GM04504 (cell line): ENCODE measurements at regions not wholly inside any gene's neighbourhood (a gene's known extent, or its start where the extent isn't known, plus 50 kb on each side); places are given as distances from the start of the nearest gene placed in this dataset.
"Not testable (repeated sequence)": the region's sequence is repeated elsewhere in the genome, so short reads cannot be mapped to it uniquely, and the experiment has no call there.

Experiments used
- DNase-seq: peaks from one replicate; pipeline ENCODE4 v3.0.0-alpha.2; 2012; ENCODE audit warnings: low read depth

DNA sequence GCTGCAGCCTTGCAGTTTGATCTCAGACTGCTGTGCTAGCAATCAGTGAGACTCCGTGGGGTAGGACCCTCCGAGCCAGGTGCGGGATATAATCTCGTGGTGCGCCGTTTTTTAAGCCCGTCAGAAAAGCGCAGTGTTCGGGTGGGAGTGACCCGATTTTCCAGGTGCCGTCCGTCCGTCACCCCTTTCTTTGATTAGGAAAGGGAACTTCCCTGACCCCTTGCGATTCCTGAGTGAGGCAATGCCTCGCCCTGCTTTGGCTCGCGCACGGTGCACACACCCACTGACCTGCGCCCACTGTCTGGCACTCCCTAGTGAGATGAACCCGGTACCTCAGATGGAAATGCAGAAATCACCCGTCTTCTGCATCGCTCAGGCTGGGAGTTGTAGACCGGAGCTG, 203.2 kb downstream of the SNCAIP start:
- not testable (repeated sequence) for DNase-seq

DNA sequence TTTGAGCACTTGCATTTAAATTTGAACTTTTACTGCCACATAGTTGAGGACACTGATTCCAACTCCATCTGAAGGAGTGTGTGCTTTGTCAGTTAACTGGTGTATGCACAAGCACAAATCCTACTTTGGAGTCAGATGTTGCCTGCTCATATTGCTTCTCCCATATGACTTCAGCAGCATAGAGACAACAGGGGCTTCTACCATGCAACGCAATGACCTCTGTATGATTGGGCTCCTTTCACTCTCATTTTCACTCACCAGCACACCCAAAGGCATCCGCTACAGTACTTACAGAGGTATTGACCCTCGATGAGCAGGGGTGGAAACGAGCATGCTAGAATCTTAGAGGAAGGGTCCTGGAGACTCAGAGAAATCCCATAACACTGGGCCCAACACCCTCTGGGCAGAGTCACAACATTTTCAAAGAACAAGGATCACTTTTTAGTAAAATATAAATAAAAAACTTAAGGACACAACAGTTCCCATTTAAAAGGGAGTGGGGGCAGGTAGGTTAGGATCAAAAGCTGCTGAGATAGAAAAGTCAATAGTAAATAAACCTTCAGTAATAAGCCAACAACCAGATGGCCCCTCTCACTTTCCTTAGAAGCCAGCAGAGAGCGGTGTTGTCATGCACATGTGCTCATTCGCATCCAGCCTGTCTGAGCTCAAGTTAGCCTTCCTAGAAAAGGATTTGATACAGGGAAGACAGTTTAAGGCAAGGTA, 203.8 kb downstream of the SNCAIP start:
- DNase-seq, result peak; percentile 45

DNA sequence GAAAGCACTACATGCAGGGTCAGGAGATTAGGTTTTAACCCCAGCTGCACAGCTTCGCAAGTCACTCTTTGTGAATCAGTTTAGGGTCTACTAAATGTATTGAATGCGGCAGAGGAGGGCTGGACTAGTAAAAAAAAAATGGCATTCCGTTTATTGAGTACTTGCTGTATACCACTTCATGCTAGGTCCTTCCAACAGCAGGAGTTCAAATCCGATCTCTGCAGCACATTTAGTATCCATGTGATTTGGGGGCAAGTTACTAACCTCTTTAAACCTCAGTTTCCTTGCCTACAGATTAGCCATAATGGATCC, 204.4 kb downstream of the SNCAIP start:
- DNase-seq, result no peak

DNA sequence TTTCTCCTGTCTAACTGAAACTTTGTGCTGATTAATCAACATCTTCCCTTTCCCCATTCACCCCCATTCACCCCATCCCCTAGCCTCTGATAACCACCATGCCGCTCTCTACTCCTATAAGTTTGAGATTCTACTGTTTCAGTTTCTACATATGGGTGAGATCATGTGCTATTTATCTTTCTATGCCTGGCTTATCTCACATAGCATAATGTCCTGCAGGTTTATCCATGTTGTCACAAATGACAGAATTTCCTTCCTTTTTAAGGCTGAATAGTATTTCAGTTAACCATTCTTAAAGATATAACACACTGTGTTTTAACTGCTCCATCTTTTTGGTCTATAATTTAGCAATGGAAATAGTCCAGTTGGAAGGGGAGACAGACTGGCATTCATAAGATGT, 205.1 kb downstream of the SNCAIP start:
- DNase-seq, result no peak

DNA sequence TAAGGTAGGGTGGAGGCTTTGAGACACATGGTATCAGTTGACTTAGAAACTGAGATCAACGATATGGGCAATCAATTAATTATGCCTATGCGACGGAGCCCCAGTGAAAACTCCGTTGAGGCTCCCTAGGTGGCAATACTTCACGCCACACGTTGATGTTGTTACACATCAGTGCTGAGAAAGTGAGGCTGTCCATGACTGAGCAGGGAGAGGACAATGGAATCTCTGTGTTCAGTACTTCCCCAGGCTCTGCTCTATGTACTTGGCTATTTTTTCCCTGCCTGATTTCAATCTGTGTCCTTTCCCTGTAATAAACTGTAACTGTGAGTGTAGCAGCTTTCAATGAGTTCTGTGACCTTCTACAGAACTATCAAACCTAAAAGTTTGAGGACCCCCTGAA, 211.7 kb downstream of the SNCAIP start:
- no peak for DNase-seq

DNA sequence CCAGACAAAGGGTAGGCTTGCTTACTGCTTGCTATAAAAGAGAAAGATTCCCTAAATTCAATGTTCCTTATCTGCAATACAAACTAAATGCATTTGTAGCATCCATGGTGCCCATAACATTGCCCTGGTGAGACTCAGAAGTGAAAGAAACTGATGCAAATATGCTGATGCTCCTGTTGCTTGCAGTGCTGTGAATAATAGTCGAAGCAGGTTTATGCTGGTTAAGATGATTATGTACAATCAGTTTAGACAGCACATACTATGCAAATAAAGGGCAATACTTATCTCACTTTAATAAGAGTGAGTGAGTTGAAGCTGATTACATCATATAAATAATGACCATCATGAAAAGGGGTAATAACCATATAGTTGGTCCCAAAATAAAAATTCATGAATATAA, 215.5 kb downstream of the SNCAIP start:
- no peak for DNase-seq

DNA sequence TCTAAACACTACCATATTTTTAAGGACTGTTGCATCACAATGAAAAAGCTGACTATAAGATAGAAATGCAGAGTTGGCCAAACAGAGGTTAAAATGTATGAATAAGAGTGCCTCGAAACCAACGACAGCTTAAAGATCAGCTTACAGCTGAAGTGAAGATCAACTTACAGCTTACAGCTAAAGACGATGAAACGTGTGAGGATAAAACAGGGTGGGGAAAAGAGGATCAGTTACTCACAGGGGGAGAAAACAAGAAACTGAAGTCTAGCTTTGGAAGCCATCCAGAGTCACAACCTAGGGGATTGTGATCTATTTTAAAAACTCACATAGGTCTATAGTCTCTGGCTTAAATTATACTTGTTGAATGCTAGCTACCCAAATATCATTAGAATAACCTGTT, 220.0 kb downstream of the SNCAIP start:
- DNase-seq, result no peak

DNA sequence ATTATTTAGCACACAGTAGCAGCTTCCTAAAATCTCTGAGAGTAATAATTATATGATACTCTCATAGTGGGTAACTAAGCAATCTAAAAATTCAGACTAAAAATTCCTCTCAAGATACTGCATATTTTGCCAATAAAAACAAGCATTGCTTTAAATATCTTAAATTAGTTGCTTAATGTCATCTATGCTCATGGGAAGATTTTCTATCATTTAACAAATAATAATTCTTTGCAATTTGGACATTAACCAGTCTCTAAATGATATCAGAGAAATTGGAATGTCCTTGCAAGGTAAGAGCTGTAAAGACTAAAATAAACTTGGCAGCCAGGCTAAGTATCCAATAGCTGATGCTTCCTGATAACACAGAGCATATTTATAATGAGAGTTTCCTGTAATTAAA, 221.8 kb downstream of the SNCAIP start:
- no peak for DNase-seq

DNA sequence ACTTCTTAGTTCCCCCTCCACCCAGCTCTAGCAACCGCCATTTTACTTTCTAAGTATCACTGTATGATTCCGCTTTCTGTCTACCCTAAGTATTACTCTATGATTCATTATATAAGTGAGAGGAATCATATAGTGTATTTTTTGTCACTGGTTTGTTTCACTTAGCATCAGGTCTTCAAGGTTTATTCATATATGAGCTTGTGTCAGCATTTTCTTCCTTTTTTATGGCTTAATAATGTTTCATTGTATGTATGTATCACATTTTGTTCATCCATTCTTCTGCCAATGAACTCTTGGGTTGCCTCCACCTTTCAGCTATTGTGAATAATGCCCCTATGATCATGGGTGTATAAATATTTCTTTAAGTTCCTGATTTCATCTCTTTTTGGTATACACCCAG, 222.8 kb downstream of the SNCAIP start:
- no peak for DNase-seq

DNA sequence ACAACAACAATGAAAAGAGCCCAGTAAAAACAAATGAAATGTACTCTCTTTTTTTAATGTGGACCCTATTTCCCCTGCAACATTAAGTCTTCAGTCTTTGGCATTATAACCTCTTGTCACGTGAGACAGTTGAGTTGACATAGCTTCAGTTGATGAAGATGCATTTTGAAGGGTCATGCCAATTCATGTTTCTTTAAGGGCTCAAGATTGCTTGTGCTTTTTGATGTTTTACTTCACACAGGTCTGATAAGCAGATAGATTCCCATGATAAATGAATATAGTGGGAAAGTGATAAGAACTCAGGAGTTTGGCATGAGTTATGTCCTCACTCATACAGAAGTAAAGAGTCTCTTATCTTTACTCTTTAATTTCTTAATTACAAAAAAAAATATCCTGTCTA, 229.4 kb downstream of the SNCAIP start:
- no peak for DNase-seq

DNA sequence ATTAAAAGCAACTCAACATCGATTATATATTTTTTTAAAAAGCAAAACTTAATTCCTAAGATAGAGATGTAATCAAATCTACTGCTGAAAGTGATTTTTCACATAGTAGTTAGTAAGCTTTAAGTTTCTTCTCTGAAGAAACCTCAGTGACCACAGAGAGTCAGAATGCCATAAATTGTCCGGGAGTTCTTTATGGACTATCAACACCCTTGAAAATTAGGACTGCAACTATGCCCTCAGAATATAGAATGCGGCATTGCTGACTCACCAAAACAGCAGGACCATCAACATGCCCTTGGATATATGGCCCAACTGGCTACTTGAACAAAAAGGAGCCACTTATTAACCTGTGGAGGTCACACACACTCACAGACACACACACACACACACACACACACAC, 228.9 kb upstream of the SNX2 start:
- DNase-seq, result no peak

DNA sequence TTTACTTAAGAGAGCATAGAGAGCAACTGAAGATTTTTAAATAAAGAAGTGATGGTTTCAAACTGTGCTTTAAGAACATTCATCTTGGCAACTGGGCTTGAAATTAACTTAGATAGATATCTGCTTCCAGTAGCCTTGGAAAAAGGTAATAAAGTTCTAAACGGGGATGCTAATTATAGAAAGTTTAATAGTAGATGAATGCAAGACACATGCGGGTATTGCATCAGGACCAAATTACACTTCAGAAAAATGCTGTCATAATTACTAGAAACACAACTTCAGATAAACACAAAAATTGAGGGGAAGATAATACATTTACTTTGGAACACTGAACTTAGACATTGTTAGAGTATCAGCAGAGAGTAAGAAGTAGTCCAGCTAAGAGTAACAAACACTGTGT, 227.7 kb upstream of the SNX2 start:
- DNase-seq, result no peak

DNA sequence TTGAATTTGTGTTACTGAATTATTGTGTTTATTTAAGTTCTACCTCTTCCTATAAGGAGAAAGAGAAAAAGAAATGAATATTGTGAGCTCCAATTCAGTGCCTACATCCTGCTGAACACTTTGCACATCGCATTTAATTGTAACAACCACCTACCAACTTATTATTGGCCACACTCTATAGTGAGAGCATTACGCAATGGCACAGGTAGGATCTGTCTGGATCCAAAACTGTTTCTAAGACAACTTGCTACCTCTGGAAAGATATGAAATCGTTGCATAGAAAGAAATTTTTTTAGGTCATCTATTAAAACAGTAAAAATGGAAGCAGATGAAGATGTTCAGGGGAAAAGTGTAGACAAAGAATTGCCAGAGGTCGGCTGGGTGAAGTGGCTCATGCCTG, 227.2 kb upstream of the SNX2 start:
- DNase-seq, result no peak

DNA sequence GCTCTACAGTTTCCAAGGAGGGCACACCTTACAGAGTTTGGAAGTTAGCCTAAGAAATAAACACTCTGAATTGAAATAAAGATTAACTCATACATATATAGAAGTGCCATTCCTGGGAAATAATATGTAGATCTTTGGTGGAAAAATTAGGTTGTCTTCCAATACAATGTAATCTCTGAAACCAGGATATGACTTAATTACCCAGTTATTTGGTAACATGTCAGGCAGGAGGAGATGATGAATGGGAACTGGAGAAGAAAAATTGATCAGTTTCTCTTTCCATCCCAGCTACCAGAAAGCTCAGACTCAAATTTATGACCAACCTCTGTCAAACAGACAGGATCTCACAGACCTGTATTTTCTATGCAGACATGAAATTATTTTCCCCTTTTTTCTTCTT, 215.2 kb upstream of the SNX2 start:
- DNase-seq, result no peak

DNA sequence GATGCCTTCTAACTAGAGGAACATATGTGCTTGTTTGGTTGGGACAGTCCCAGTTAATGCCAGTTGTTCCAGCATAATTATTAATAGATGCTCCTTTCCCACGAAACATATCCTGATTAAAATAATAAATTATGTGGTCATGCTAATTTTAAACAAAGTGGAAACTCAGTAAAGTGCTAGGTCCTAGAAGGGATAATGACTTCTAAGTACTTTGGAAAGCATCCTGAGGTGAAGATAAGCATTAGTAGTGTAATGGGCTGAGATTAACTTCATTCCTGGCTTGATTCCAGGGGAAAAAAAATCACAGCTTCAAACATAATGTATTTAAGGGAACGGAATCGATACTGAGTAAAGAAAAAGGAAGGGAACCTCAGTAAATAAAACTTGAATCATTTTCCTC, 213.7 kb upstream of the SNX2 start:
- no peak for DNase-seq

DNA sequence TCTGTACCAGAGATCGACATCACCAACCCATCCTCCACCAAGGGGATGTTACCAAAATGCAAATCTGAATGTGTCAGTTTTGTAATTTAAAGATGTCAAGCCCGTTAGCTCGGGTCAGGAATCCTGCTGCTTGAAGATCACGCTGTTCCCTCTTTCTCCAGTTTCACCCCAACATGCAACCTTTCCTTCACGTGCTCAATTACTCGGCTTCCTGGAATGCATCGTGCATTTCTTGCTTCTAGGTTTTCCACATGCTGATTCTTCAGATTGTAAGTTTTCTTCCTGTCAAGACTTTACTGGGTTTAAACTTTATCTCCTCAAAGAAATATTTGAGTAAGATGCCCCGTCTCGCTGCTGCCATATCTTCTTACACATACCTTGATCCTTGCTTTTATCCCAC, 209.5 kb upstream of the SNX2 start:
- DNase-seq, result no peak

DNA sequence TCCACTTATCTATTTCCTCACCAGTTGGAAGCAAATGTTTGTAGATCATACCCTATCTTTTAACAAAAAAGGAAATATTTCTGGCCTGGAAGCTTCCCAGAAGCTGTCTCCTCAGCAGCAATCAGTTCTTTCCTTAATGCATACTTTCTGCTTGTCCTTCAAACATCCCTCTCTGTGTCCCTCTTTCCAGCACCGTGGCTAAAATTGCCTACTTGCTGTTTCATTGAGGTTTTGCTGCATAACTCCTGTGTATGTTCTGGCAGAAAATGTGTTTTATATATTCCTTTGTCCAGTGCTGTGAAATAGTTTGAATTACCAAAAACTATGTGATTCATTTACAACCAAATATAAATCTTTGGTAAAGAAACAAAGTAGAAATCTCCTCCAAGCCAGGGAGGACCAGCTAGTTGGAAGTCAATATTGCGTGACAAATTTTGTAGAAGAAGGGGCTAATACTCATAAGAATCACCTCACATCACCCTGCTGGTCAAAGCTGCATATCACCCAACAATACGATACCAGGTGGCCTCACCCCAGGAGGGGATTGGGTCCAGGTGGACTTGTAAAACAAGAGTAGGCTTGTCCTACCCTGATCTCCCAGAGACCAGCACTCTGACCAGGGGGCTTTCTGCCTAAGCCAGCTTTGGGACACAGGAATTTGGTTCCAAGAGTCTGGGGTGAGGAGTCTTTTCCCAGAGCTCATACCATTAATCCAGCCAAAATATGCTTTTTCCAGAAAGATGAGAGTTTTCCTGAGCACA, 198.4 kb upstream of the SNX2 start:
- DNase-seq, result no peak

DNA sequence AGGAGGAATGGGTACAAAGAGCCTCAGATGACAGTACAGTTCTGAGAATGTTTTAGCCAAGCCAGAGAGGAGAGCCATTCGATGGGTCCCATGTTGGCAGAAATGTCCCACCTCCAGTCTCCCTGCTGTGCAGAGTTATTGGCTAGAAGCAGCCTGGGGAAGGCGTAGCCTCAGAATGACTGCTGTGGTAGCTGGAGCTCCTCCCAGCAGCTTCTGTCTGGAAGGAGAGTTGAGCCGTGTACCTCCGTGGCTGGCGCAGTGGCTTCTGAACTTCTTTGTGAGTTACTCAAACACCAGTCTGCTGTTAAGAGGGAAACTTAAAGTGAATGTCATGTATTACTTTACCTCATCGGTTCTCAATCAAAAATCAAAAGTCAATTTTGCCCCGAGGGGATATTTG, 193.3 kb upstream of the SNX2 start:
- no peak for DNase-seq

DNA sequence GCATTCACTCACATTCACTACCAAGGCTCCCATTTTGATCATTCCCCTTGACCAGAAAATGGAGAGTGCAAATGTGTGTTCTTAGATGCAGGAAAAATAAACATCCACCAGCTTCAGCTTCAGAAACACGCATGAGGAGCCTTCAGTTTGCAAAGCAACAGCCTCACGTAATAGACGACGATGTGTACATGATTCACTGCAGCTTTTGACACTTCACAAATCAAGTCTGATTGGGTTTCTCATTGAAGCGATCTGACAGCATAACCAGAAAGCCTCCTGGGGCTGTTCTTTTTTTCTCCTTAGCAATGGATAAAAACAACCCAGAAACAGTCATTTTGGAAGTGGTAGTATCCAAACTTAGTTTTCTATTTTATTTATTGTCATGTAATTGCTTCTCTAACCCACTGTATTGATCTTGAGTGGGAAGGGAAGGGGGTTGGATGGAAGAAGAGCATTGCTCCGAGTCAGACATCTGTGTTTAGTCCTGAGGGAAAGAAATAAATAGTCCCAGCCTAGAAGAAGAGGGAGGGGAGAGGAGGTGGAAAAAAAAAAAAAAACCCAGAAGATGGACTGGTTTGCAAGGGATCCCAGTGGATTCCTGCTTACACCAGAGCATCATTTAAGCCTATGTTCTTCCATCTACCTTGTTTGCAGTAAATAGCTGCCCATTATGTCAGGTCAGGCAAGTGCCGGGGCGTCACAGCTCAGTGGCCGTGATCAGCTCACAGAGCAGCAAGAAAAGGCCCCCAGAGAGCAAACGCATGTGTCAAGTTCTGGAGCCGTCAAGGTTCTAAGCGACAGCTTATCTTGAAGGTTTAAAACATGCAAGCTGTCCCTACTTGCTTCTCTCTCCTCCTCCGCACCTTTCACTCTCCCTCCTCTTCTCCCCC, 190.2 kb upstream of the SNX2 start:
- no peak for DNase-seq

DNA sequence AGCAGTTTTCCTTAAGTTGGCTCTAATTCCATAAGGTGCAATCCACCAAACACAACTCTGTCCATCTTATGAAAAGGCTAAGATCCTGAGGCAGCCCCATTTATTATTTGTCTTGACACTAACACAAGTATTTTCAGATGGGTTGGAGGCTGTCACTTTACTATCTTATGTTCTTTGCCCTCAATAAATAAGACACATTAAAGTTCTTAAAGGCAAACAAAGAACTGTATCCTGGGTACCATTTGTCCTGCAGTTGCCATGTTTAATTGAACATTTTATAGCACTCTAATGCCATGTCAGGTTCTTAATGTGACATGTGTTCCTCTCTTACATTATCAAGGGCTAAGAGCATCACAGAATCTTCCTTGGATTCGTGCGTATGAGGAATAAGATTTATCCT, 189.5 kb upstream of the SNX2 start:
- no peak for DNase-seq

DNA sequence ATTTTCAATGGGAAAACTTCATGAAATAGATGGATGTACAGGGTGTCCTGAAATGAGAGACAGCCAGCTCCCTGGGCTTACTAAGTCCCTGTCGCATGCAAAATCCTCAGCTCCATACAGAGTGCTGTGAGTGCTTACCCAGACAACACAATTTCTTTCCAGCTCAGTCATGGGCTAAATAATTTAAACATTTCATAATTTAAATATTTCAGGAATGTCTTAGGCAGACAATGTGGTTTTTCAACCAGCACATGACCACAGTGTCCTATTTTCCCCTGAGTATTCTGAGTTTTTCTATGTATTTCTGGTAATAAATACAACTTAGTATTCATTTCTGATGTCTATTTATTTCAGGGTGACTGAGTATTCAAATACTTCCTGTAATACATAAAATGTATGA, 188.5 kb upstream of the SNX2 start:
- peak; percentile 1 for DNase-seq

DNA sequence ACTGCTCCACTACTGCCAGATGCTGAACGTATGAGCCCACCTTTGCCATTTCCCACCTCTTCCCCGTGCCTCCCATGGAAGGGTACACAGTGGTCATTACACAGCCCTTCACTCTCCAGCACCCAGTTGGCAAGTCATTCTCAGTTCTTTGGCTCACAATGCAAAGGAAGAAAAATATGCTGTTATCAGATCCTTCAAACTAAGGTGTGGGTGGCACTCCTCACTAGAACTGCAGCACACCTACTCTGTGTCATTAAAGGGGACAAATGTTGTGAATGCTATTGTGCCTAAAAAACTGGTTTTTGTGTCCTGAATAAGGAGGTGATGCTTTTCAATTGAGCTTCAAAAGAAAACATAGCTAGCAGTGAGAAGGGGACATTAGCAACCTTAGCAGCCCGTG, 183.1 kb upstream of the SNX2 start:
- DNase-seq, result no peak

DNA sequence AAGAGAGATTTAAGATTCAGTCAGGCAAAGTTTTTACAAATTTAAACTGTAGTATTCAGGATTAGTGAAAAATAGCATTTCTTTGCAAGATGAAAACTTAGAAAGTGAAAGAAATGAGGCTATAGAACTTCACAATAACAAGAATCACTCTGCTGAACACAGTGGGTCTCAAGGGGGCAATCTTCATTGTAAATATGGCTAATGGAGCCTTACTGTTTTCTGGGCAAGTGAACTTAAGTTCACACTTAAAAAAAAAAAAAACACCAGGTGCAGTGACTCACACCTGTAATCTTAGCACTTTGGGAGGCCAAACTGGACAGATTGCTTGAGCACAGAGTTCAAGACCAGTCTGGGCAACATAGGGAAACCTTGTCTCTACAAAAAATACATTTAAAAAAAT, 175.9 kb upstream of the SNX2 start:
- DNase-seq, result no peak
